AG04449 (cell line): ENCODE measurements at regions not wholly inside any gene's neighbourhood (a gene's known extent, or its start where the extent isn't known, plus 50 kb on each side); places are given as distances from the start of the nearest gene placed in this dataset.

Experiments used
- CTCF ChIA-PET: fragments of 350-600 bp; formaldehyde crosslinking; extraction: SDS; loops from one replicate; lab custom pipeline; 2021; ENCODE audit warnings: antibody characterized with exemption; lab: Yijun Ruan, JAX
- POLR2A ChIA-PET: fragments of 400-600, 350-600 bp; formaldehyde crosslinking; extraction: SDS; loops from one replicate; lab custom pipeline; 2020; ENCODE audit warnings: antibody characterized with exemption, inconsistent platforms; lab: Yijun Ruan, JAX
- DNase-seq: peaks from one replicate; pipeline ENCODE4 v3.0.0-alpha.2; 2010; ENCODE audit warnings: low read depth, low spot score
- H3K4me3 ChIP-seq: 2 replicates; pipeline ENCODE4 v1.5.1; 2011; ENCODE audit warnings: low read depth, mild to moderate bottlenecking, control low read depth, low read length
- TF ChIP-seq, protein P1 (sequence below): IDR thresholded peaks from one replicate; pipeline ENCODE4 v1.5.1; 2011; ENCODE audit warnings: mild to moderate bottlenecking, moderate library complexity, low read length, control low read depth, inconsistent platforms; ENCODE audit not compliant: insufficient read depth; ENCODE audit errors: missing control alignments

DNA sequence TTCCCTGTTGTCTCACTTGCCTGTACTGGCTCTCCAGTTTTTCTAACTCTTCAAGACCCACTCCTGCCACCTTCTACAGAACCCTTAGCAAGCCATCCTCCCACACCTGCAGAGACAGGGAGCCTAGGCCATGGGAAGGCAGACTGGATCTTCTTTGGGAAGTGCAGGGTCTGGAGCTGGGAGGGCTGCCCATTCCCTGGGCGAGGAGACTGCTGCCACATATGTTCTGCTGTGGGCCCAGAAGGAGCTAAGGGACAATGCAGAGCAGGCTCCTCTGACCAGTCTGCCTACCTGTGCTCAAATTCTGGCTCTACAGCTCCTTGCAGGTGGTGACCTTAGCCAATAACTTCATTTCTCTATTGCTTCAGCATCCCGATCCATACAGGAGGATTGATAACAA lies 152.1 kb upstream of the CELF4 start:
- TF ChIP-seq, protein P1, sequence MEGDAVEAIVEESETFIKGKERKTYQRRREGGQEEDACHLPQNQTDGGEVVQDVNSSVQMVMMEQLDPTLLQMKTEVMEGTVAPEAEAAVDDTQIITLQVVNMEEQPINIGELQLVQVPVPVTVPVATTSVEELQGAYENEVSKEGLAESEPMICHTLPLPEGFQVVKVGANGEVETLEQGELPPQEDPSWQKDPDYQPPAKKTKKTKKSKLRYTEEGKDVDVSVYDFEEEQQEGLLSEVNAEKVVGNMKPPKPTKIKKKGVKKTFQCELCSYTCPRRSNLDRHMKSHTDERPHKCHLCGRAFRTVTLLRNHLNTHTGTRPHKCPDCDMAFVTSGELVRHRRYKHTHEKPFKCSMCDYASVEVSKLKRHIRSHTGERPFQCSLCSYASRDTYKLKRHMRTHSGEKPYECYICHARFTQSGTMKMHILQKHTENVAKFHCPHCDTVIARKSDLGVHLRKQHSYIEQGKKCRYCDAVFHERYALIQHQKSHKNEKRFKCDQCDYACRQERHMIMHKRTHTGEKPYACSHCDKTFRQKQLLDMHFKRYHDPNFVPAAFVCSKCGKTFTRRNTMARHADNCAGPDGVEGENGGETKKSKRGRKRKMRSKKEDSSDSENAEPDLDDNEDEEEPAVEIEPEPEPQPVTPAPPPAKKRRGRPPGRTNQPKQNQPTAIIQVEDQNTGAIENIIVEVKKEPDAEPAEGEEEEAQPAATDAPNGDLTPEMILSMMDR = no peak
- no peak for DNase-seq
- CTCF ChIA-PET = no interaction called here
- no peak overlapping the region for H3K4me3 ChIP-seq
- POLR2A ChIA-PET = no interaction called here

DNA sequence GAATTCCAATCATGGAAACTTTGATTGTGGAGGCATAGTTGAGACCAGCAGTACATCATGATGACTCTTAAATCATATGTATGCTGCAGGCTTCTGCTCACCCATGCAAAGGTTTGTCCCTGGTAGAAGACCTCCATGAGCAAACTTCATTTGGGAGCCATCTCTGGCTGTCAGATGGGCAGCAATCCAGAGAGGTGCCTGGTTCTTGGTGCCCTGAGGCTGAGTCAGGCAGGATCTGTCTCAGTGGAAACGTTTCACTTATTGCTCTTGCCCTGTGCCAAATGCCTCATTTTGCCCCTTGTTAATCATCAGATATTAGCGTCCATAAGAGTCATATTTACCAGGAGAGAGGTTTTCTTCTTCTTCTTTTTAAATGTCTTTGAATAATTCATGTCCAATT lies 151.5 kb upstream of the CELF4 start:
- DNase-seq = no peak
- TF ChIP-seq, protein P1 = no peak
- CTCF ChIA-PET = no interaction called here
- H3K4me3 ChIP-seq = no peak overlapping the region
- POLR2A ChIA-PET = no interaction called here

DNA sequence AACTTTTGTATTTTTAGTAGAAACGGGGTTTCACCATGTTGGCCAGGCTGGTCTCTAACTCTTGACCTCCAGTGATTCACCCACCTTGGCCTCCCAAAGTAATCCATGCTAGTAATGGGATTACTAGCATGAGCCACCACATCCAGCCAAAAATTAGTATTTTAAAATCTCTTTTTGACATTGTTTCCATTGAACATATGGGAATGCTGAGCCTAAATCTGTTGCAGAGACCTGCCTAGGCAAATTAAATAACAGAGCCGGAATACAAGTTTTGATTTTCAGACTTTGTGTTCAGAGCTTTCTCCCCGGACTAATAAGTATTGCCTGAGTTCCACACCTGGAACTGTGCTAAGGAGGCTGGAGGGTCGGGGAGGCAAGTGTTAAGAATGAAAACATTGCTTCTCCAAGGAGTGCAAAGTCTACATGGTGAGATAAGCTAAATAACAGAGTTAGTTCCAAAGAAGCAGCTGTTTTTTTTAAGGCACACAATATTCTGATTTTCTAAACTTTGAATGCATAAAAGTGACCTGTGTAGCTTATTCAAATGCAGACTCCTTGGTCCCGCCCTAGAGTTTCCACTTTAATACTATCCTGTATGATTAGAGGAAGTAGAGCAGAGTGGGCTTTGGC lies 150.6 kb upstream of the CELF4 start:
- TF ChIP-seq, protein P1 = no peak
- H3K4me3 ChIP-seq = no peak overlapping the region
- CTCF ChIA-PET = no interaction called here
- POLR2A ChIA-PET = no interaction called here
- no peak for DNase-seq

DNA sequence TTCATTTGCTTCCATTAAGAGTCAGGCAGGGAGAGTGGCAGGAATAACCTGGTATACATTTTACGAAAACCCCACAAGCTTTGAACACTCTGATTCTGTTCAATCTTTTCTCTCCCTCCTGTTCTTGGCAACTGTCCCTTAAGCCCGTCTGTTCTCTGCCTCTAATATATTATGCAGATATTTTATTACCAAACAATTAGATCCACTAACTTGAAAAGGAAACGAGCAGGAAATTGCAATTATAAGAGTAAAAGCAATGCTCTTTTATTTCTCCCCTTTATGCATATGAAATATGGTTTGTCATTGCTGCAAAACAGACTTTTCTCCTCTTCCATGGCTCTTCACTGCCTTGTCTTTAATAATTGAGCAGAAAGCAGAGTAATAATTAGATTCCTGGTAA lies 149.1 kb upstream of the CELF4 start:
- TF ChIP-seq, protein P1 = no peak
- no peak for DNase-seq
- POLR2A ChIA-PET = no interaction called here
- H3K4me3 ChIP-seq = no peak overlapping the region
- CTCF ChIA-PET = no interaction called here

DNA sequence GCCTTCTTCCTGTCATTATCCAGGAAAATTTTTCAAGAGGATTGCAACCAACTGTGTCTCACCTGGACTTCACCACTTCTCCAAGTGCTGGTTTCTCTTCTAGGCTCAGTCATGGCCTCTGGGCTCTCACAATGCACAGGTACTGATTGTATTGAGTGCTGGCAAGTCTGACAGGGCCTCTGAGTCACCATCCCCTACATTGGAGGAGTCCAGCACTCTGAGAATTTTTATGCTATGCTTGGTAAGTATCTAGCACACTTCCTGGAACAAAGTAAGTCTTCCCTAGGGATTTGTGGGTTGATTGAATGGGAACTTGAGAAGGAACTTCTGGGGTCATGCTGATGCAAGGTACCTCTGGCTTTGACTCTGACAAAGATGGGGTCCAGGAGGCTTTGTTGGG lies 147.2 kb upstream of the CELF4 start:
- H3K4me3 ChIP-seq = no peak overlapping the region
- ChIA-PET CTCF (no interaction called here), POLR2A (no interaction called here)
- DNase-seq = no peak
- TF ChIP-seq, protein P1 = no peak

DNA sequence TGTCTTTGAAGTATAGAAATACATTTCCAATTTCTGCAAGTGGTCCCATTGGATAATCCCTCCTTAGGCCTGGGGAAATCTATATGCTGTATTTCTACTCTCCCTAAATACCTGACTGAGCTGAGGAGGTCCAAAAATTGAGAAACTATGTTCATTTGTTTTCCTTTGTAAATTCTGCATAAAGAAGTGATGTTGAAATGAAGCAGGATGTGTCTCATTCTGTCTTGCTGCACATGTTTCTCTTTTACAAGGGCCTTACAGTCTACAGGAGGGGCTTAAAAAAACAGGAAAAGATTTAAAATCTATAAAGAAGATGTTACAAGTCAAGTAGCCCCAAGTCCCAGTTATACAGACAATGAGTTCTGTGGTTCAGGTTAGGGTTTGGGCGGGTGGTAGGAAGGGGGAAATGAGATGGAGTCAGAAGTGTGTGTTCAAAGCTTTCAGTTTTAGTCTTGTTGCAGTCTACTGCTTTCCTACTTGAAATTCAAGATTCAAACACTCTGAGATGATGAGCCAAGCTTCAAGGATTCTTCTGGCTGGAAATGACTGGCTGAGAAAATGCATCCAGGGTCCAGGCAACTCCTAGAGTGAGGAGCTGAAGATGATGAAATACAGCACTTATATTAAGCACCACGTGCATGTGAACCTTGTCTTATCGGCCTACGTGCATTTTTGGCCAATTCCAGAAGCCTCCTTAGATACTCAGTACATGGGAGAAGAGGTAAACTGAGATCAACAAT lies 146.3 kb upstream of the CELF4 start:
- POLR2A ChIA-PET = no interaction called here
- CTCF ChIA-PET = no interaction called here
- TF ChIP-seq, protein P1 = no peak

More for the DNA sequence above, 146.3 kb upstream of the CELF4 start:
- DNase-seq = no peak
- no peak overlapping the region for H3K4me3 ChIP-seq
